Uterus (tissue), 3 donors: ENCODE measurements at regions not wholly inside any gene's neighbourhood (a gene's known extent, or its start where the extent isn't known, plus 50 kb on each side); places are given as distances from the start of the nearest gene placed in this dataset.

Experiments
- DNase-seq, 2 donors: peaks; one replicate each; pipeline ENCODE4 v3.0.0-alpha.2; 2019 to 2020
- H3K27ac ChIP-seq, 2 donors: fragments of 200-600 bp; sonication (generic); 1 replicate in 1 of 2; 2 replicates in 1 of 2; pipeline ENCODE4 v1.5.1; 2016 to 2018
- H3K27me3 ChIP-seq, 2 donors: fragments of 200-600 bp; sonication (generic); one replicate each; pipeline ENCODE4 v1.5.1; 2018 to 2019; ENCODE audit warnings: control low read depth in 1 of 2
- H3K36me3 ChIP-seq, 2 donors: fragments of 200-600 bp; sonication (generic); one replicate each; pipeline ENCODE4 v1.5.1; 2019; ENCODE audit warnings: control low read depth in 1 of 2
- H3K4me1 ChIP-seq, 2 donors: fragments of 200-600 bp; sonication (generic); one replicate each; pipeline ENCODE4 v1.5.1; 2018 to 2019; ENCODE audit warnings: control low read depth in 1 of 2
- H3K4me3 ChIP-seq, 2 donors: fragments of 200-600 bp; sonication (generic); 1 replicate in 1 of 2; 2 replicates in 1 of 2; pipeline ENCODE4 v1.5.1; 2018 to 2019; ENCODE audit warnings: mild to moderate bottlenecking in 1 of 2
- H3K9me3 ChIP-seq, 2 donors: fragments of 200-600 bp; sonication (generic); one replicate each; pipeline ENCODE4 v1.5.1; 2019; ENCODE audit warnings: control low read depth in 1 of 2
- CTCF ChIP-seq, 4 experiments: fragments of 200-600 bp in 2 of 4; fragments of 450-650 bp in 2 of 4; sonication (generic) in 2 of 4; IDR thresholded peaks; one replicate each; pipeline ENCODE4 v1.5.1; 2016 to 2019; ENCODE audit warnings: antibody characterized with exemption in 4 of 4, mild to moderate bottlenecking in 2 of 4, moderate library complexity in 1 of 4
- POLR2A ChIP-seq, 2 donors: fragments of 450-650 bp; IDR thresholded peaks; one replicate each; pipeline ENCODE4 v1.6.1; 2016; ENCODE audit warnings: antibody characterized with exemption in 2 of 2, mild to moderate bottlenecking in 1 of 2, moderate library complexity in 1 of 2
- intact Hi-C: fragments of 100-400 bp; cut with DNase I; formaldehyde crosslinking; loops from one replicate; pipeline ENCODE4 v1.15.1; 2023; ENCODE audit warnings: low total_unique reads
- donor health status: DM: yes; HTN: yes; CAD: no.

GRCh38 chr7:25288556-25289307, 60.4 kb upstream of the NPVF start:
- TF ChIP-seq POLR2A (IDR thresholded peaks at IDR 0.05): no peak
- TF ChIP-seq CTCF (IDR thresholded peaks at IDR 0.05): no peak
- DNase-seq: peak in 1 of 2 donors; percentile 36
- no peaks in the 10 kb centered on the region for H3K4me1 ChIP-seq
- H3K27me3 ChIP-seq: no peaks in the 10 kb centered on the region
- H3K9me3 ChIP-seq: no peaks in the 10 kb centered on the region
- H3K4me3 ChIP-seq: no peak overlapping the region
- intact Hi-C loops: no loop called here
- H3K36me3 ChIP-seq: no peaks in the 10 kb centered on the region
- no peak overlapping the region for H3K27ac ChIP-seq

- TF ChIP-seq CTCF (IDR thresholded peaks at IDR 0.05) (no peak), POLR2A (IDR thresholded peaks at IDR 0.05) (no peak)
- Histone ChIP-seq H3K4me1 (no peaks in the 10 kb centered on the region), H3K9me3 (no peaks in the 10 kb centered on the region), H3K27me3 (no peaks in the 10 kb centered on the region), H3K27ac (no peak overlapping the region), H3K4me3 (no peak overlapping the region), H3K36me3 (no peaks in the 10 kb centered on the region)
- intact Hi-C loops: no loop called here
- DNase-seq: no peak
Measured at GRCh38 chr7:25289518-25289917, 61.2 kb upstream of the NPVF start.

- Histone ChIP-seq H3K4me3 (no peak overlapping the region), H3K27ac (no peak overlapping the region), H3K27me3 (no peaks in the 10 kb centered on the region), H3K36me3 (no peaks in the 10 kb centered on the region), H3K4me1 (no peaks in the 10 kb centered on the region), H3K9me3 (no peaks in the 10 kb centered on the region)
- intact Hi-C loops: no loop called here
- no peak for DNase-seq
- TF ChIP-seq POLR2A (IDR thresholded peaks at IDR 0.05): no peak
- no peak for TF ChIP-seq CTCF (IDR thresholded peaks at IDR 0.05)
Measured at GRCh38 chr7:25294624-25295023, 66.3 kb upstream of the NPVF start.

- Histone ChIP-seq H3K36me3 (no peaks in the 10 kb centered on the region), H3K4me3 (no peak overlapping the region), H3K27ac (no peak overlapping the region), H3K27me3 (no peaks in the 10 kb centered on the region), H3K9me3 (no peaks in the 10 kb centered on the region), H3K4me1 (no peaks in the 10 kb centered on the region)
- intact Hi-C loops: no loop called here
- no peak for DNase-seq
- TF ChIP-seq POLR2A (IDR thresholded peaks at IDR 0.05) (no peak), CTCF (IDR thresholded peaks at IDR 0.05) (no peak)
Measured at GRCh38 chr7:25295387-25295786, 67.1 kb upstream of the NPVF start.

- H3K27ac ChIP-seq: no peak overlapping the region
- no peak overlapping the region for H3K4me3 ChIP-seq
- intact Hi-C loops: no loop called here
- H3K4me1 ChIP-seq: no peaks in the 10 kb centered on the region
- no peaks in the 10 kb centered on the region for H3K36me3 ChIP-seq
- TF ChIP-seq CTCF (IDR thresholded peaks at IDR 0.05) (no peak), POLR2A (IDR thresholded peaks at IDR 0.05) (no peak)
- no peaks in the 10 kb centered on the region for H3K27me3 ChIP-seq
- DNase-seq: no peak
- H3K9me3 ChIP-seq: no peaks in the 10 kb centered on the region
Measured at GRCh38 chr7:25296086-25296485, 67.8 kb upstream of the NPVF start.
